GM23338 (cell line): ENCODE measurements at regions not wholly inside any gene's neighbourhood (a gene's known extent, or its start where the extent isn't known, plus 50 kb on each side); places are given as distances from the start of the nearest gene placed in this dataset.

Experiments
- ATAC-seq: fragments of 200-7000 bp; cut with Tn5 transposase; 3 replicates; pipeline ENCODE4 v1.9.1; 2020
- DNase-seq: peaks from one replicate; pipeline ENCODE4 v3.0.0-alpha.2; 2015; ENCODE audit warnings: low spot score
- H2AFZ ChIP-seq: fragments of 200-600 bp; sonication (generic); 2 replicates; pipeline ENCODE4 v1.8.0; 2016; ENCODE audit warnings: antibody characterized with exemption, mild to moderate bottlenecking, moderate library complexity
- H3F3A ChIP-seq: fragments of 200-600 bp; sonication (generic); replicated peaks from 2 replicates; pipeline ENCODE4 v1.8.0; 2017; ENCODE audit warnings: antibody characterized with exemption, mixed run types, low read depth
- H3K27ac ChIP-seq: fragments of 200-600 bp; sonication (generic); 2 replicates; pipeline ENCODE4 v1.6.1; 2016; ENCODE audit warnings: low read depth
- H3K27me3 ChIP-seq: fragments of 200-600 bp; sonication (generic); 2 replicates; pipeline ENCODE4 v1.8.0; 2016; ENCODE audit warnings: mild to moderate bottlenecking, mixed run types, moderate library complexity; ENCODE audit not compliant: insufficient read depth
- H3K36me3 ChIP-seq: fragments of 200-600 bp; sonication (generic); 2 replicates; pipeline ENCODE4 v1.8.0; 2016; ENCODE audit warnings: mild to moderate bottlenecking; ENCODE audit not compliant: insufficient read depth
- H3K4me1 ChIP-seq: fragments of 200-600 bp; sonication (generic); 2 replicates; pipeline ENCODE4 v1.8.0; 2016; ENCODE audit warnings: mild to moderate bottlenecking, moderate library complexity; ENCODE audit not compliant: insufficient read depth
- H3K4me2 ChIP-seq: fragments of 200-600 bp; sonication (generic); 2 replicates; pipeline ENCODE4 v1.7.1; 2017; ENCODE audit warnings: mixed run types
- H3K4me3 ChIP-seq: fragments of 200-600 bp; sonication (generic); 2 replicates; pipeline ENCODE4 v1.6.1; 2016; ENCODE audit warnings: mixed run types
- H3K79me2 ChIP-seq: fragments of 200-600 bp; sonication (generic); replicated peaks from 2 replicates; pipeline ENCODE4 v1.8.0; 2017; ENCODE audit warnings: mild to moderate bottlenecking; ENCODE audit not compliant: insufficient read depth
- H3K9me2 ChIP-seq: fragments of 200-600 bp; sonication (generic); 2 replicates; pipeline ENCODE4 v1.8.0; 2017; ENCODE audit not compliant: insufficient read depth
- H4K20me1 ChIP-seq: fragments of 200-600 bp; sonication (generic); replicated peaks from 2 replicates; pipeline ENCODE4 v1.8.0; 2017; ENCODE audit warnings: mild to moderate bottlenecking; ENCODE audit not compliant: insufficient read depth
- H3K27ac Mint-ChIP-seq: 2 replicates; pipeline ENCODE4 v1.8.0; 2020; ENCODE audit warnings: inconsistent platforms, mild to moderate bottlenecking, moderate library complexity, mixed read lengths
- H3K27me3 Mint-ChIP-seq: 3 replicates; pipeline ENCODE4 v1.8.0; 2022; ENCODE audit warnings: low read depth, mild to moderate bottlenecking, moderate library complexity, mixed read lengths, inconsistent platforms; ENCODE audit not compliant: insufficient read depth, poor library complexity
- H3K36me3 Mint-ChIP-seq: 3 replicates; pipeline ENCODE4 v1.8.0; 2021; ENCODE audit warnings: low read depth, mild to moderate bottlenecking, inconsistent platforms, moderate library complexity, mixed read lengths
- H3K4me1 Mint-ChIP-seq: 3 replicates; pipeline ENCODE4 v1.8.0; 2020; ENCODE audit warnings: mild to moderate bottlenecking, inconsistent platforms, mixed read lengths
- H3K4me3 Mint-ChIP-seq: 3 replicates; pipeline ENCODE4 v1.8.0; 2021; ENCODE audit warnings: moderate library complexity, mild to moderate bottlenecking, inconsistent platforms, mixed read lengths
- H3K9me3 Mint-ChIP-seq: 3 replicates; pipeline ENCODE4 v1.8.0; 2020; ENCODE audit warnings: moderate library complexity, mild to moderate bottlenecking, inconsistent platforms, mixed read lengths
- CREB1 ChIP-seq: fragments of 250-450 bp; sonication (Bioruptor Pico); IDR thresholded peaks from 2 replicates; pipeline ENCODE4 v1.5.0; 2020; ENCODE audit warnings: low read depth, mild to moderate bottlenecking, moderate library complexity
- EZH2 ChIP-seq: fragments of 200-600 bp; sonication (generic); IDR thresholded peaks from one replicate; pipeline ENCODE4 v1.8.0; 2017; ENCODE audit warnings: antibody characterized with exemption, mild to moderate bottlenecking, low read depth; ENCODE audit not compliant: unreplicated experiment
- EZH2phosphoT487 ChIP-seq: fragments of 200-600 bp; sonication (generic); IDR thresholded peaks from one replicate; pipeline ENCODE4 v1.8.1; 2018; ENCODE audit warnings: antibody characterized with exemption; ENCODE audit not compliant: unreplicated experiment
- JUNB ChIP-seq: IDR thresholded peaks from one replicate; pipeline ENCODE4 v1.6.1; 2016; ENCODE audit warnings: antibody characterized with exemption; ENCODE audit not compliant: unreplicated experiment
- NANOG ChIP-seq: IDR thresholded peaks from 2 replicates; pipeline ENCODE4 v1.6.1; 2016; ENCODE audit warnings: antibody characterized with exemption, borderline replicate concordance
- POLR2AphosphoS5 ChIP-seq: IDR thresholded peaks from 2 replicates; pipeline ENCODE4 v1.6.1; 2016; ENCODE audit warnings: antibody characterized with exemption, low read depth
- STAT1 ChIP-seq: IDR thresholded peaks from one replicate; pipeline ENCODE4 v1.6.1; 2016; ENCODE audit warnings: antibody characterized with exemption; ENCODE audit not compliant: unreplicated experiment
- ZNF114 ChIP-seq: fragments of 250-450 bp; sonication (Bioruptor Pico); IDR thresholded peaks from 2 replicates; pipeline ENCODE4 v1.5.0; 2020; ENCODE audit warnings: mild to moderate bottlenecking, moderate library complexity
- ZNF331 ChIP-seq: fragments of 250-450 bp; sonication (Bioruptor Pico); IDR thresholded peaks from 2 replicates; pipeline ENCODE4 v1.5.0; 2020; ENCODE audit warnings: low read depth, mild to moderate bottlenecking, moderate library complexity
- TF ChIP-seq, protein P1 (sequence below): IDR thresholded peaks from one replicate; pipeline ENCODE4 v1.6.1; 2018; ENCODE audit warnings: antibody characterized with exemption; ENCODE audit not compliant: unreplicated experiment
- TF ChIP-seq, protein P2 (sequence below): IDR thresholded peaks from 2 replicates; pipeline ENCODE4 v1.6.1; 2016; ENCODE audit warnings: antibody characterized with exemption
- TF ChIP-seq, protein P3 (sequence below), 2 experiments: fragments of 200-600 bp in 1 of 2; sonication (generic) in 1 of 2; conservative IDR thresholded peaks; 2 replicates each; pipeline versions ENCODE4 v1.5.1 to v1.6.1; 2016 to 2017; ENCODE audit warnings: antibody characterized with exemption in 2 of 2, low read depth in 2 of 2, mild to moderate bottlenecking in 2 of 2, moderate library complexity in 1 of 2
- TF ChIP-seq, protein P4 (sequence below): fragments of 250-450 bp; sonication (Bioruptor Pico); IDR thresholded peaks from 2 replicates; pipeline ENCODE4 v1.5.0; 2020; ENCODE audit warnings: mild to moderate bottlenecking, moderate library complexity

- H3K9me2 ChIP-seq, result no peaks in the 10 kb centered on the region
- TF ChIP-seq STAT1 (no peak), JUNB (no peak), POLR2AphosphoS5 (no peak), ZNF331 (CRISPR knock-in tag) (no peak), EZH2phosphoT487 (no peak), NANOG (no peak), ZNF114 (CRISPR knock-in tag) (no peak), EZH2 (no peak), CREB1 (CRISPR knock-in tag) (no peak)
- TF ChIP-seq, protein P1, sequence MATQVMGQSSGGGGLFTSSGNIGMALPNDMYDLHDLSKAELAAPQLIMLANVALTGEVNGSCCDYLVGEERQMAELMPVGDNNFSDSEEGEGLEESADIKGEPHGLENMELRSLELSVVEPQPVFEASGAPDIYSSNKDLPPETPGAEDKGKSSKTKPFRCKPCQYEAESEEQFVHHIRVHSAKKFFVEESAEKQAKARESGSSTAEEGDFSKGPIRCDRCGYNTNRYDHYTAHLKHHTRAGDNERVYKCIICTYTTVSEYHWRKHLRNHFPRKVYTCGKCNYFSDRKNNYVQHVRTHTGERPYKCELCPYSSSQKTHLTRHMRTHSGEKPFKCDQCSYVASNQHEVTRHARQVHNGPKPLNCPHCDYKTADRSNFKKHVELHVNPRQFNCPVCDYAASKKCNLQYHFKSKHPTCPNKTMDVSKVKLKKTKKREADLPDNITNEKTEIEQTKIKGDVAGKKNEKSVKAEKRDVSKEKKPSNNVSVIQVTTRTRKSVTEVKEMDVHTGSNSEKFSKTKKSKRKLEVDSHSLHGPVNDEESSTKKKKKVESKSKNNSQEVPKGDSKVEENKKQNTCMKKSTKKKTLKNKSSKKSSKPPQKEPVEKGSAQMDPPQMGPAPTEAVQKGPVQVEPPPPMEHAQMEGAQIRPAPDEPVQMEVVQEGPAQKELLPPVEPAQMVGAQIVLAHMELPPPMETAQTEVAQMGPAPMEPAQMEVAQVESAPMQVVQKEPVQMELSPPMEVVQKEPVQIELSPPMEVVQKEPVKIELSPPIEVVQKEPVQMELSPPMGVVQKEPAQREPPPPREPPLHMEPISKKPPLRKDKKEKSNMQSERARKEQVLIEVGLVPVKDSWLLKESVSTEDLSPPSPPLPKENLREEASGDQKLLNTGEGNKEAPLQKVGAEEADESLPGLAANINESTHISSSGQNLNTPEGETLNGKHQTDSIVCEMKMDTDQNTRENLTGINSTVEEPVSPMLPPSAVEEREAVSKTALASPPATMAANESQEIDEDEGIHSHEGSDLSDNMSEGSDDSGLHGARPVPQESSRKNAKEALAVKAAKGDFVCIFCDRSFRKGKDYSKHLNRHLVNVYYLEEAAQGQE, result no peak
- TF ChIP-seq, protein P2, sequence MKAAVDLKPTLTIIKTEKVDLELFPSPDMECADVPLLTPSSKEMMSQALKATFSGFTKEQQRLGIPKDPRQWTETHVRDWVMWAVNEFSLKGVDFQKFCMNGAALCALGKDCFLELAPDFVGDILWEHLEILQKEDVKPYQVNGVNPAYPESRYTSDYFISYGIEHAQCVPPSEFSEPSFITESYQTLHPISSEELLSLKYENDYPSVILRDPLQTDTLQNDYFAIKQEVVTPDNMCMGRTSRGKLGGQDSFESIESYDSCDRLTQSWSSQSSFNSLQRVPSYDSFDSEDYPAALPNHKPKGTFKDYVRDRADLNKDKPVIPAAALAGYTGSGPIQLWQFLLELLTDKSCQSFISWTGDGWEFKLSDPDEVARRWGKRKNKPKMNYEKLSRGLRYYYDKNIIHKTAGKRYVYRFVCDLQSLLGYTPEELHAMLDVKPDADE, result no peak
- TF ChIP-seq, protein P3, sequence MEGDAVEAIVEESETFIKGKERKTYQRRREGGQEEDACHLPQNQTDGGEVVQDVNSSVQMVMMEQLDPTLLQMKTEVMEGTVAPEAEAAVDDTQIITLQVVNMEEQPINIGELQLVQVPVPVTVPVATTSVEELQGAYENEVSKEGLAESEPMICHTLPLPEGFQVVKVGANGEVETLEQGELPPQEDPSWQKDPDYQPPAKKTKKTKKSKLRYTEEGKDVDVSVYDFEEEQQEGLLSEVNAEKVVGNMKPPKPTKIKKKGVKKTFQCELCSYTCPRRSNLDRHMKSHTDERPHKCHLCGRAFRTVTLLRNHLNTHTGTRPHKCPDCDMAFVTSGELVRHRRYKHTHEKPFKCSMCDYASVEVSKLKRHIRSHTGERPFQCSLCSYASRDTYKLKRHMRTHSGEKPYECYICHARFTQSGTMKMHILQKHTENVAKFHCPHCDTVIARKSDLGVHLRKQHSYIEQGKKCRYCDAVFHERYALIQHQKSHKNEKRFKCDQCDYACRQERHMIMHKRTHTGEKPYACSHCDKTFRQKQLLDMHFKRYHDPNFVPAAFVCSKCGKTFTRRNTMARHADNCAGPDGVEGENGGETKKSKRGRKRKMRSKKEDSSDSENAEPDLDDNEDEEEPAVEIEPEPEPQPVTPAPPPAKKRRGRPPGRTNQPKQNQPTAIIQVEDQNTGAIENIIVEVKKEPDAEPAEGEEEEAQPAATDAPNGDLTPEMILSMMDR (conservative IDR thresholded peaks at IDR 0.05; ENCODE audit: low read depth in 2 of 2), result no peak
- TF ChIP-seq, protein P4, sequence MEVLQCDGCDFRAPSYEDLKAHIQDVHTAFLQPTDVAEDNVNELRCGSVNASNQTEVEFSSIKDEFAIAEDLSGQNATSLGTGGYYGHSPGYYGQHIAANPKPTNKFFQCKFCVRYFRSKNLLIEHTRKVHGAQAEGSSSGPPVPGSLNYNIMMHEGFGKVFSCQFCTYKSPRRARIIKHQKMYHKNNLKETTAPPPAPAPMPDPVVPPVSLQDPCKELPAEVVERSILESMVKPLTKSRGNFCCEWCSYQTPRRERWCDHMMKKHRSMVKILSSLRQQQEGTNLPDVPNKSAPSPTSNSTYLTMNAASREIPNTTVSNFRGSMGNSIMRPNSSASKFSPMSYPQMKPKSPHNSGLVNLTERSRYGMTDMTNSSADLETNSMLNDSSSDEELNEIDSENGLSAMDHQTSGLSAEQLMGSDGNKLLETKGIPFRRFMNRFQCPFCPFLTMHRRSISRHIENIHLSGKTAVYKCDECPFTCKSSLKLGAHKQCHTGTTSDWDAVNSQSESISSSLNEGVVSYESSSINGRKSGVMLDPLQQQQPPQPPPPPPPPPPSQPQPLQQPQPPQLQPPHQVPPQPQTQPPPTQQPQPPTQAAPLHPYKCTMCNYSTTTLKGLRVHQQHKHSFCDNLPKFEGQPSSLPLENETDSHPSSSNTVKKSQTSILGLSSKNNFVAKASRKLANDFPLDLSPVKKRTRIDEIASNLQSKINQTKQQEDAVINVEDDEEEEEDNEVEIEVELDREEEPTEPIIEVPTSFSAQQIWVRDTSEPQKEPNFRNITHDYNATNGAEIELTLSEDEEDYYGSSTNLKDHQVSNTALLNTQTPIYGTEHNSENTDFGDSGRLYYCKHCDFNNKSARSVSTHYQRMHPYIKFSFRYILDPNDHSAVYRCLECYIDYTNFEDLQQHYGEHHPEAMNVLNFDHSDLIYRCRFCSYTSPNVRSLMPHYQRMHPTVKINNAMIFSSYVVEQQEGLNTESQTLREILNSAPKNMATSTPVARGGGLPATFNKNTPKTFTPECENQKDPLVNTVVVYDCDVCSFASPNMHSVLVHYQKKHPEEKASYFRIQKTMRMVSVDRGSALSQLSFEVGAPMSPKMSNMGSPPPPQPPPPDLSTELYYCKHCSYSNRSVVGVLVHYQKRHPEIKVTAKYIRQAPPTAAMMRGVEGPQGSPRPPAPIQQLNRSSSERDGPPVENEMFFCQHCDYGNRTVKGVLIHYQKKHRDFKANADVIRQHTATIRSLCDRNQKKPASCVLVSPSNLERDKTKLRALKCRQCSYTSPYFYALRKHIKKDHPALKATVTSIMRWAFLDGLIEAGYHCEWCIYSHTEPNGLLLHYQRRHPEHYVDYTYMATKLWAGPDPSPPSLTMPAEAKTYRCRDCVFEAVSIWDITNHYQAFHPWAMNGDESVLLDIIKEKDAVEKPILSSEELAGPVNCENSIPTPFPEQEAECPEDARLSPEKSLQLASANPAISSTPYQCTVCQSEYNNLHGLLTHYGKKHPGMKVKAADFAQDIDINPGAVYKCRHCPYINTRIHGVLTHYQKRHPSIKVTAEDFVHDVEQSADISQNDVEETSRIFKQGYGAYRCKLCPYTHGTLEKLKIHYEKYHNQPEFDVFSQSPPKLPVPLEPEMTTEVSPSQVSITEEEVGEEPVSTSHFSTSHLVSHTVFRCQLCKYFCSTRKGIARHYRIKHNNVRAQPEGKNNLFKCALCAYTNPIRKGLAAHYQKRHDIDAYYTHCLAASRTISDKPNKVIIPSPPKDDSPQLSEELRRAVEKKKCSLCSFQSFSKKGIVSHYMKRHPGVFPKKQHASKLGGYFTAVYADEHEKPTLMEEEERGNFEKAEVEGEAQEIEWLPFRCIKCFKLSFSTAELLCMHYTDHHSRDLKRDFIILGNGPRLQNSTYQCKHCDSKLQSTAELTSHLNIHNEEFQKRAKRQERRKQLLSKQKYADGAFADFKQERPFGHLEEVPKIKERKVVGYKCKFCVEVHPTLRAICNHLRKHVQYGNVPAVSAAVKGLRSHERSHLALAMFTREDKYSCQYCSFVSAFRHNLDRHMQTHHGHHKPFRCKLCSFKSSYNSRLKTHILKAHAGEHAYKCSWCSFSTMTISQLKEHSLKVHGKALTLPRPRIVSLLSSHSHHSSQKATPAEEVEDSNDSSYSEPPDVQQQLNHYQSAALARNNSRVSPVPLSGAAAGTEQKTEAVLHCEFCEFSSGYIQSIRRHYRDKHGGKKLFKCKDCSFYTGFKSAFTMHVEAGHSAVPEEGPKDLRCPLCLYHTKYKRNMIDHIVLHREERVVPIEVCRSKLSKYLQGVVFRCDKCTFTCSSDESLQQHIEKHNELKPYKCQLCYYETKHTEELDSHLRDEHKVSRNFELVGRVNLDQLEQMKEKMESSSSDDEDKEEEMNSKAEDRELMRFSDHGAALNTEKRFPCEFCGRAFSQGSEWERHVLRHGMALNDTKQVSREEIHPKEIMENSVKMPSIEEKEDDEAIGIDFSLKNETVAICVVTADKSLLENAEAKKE (CRISPR knock-in tag), result no peak
- H3K27ac ChIP-seq, result no peak overlapping the region
- ATAC-seq (no peak), DNase-seq (no peak)
- no peaks in the 10 kb centered on the region for H4K20me1 ChIP-seq
- H3K4me2 ChIP-seq, result no peak overlapping the region
- H3K4me3 ChIP-seq, result no peak overlapping the region
- H3F3A ChIP-seq, result no peaks in the 10 kb centered on the region
- H3K4me1 ChIP-seq, result no peaks in the 10 kb centered on the region
- H3K9me3 Mint-ChIP-seq, result peaks cover 11% of the 10 kb centered on the region
- peaks cover 3% of the 10 kb centered on the region for H3K27me3 Mint-ChIP-seq
- no peak overlapping the region for H3K27ac Mint-ChIP-seq
- H2AFZ ChIP-seq, result no peak overlapping the region
- no peaks in the 10 kb centered on the region for H3K27me3 ChIP-seq
- no peaks in the 10 kb centered on the region for H3K4me1 Mint-ChIP-seq
- peaks cover 6% of the 10 kb centered on the region for H3K36me3 Mint-ChIP-seq
- H3K79me2 ChIP-seq, result no peaks in the 10 kb centered on the region
- H3K36me3 ChIP-seq, result no peaks in the 10 kb centered on the region
- H3K4me3 Mint-ChIP-seq, result no peak overlapping the region
Observed at GRCh38 chr20:40916276-40916675, 112.3 kb upstream of the TOP1 start.
